Endothelial cell of umbilical vein (primary cell): ENCODE measurements at regions not wholly inside any gene's neighbourhood (a gene's known extent, or its start where the extent isn't known, plus 50 kb on each side); places are given as distances from the start of the nearest gene placed in this dataset.
"Not testable (repeated sequence)": the region's sequence is repeated elsewhere in the genome, so short reads cannot be mapped to it uniquely, and the experiment has no call there.

ENCODE experiments used
- BruUV-seq: library from RNA; stranded (reverse); fragments of 400-500 nt; replicated peaks from 2 replicates; lab custom pipeline; 2021; lab: Mats Ljungman, UMichigan
- CTCF ChIA-PET: fragments of 300-600, 350-600 bp; sonication (Branson Sonifier 250); formaldehyde crosslinking; loops from one replicate; lab custom pipeline; 2021; ENCODE audit warnings: antibody characterized with exemption, inconsistent platforms; lab: Charles Lee
- POLR2A ChIA-PET: fragments of 300-600, 350-600 bp; sonication (Branson Sonifier 250); formaldehyde crosslinking; loops from one replicate; lab custom pipeline; 2021; ENCODE audit warnings: antibody characterized with exemption, inconsistent platforms; lab: Charles Lee
- DNase-seq: peaks from one replicate; pipeline ENCODE4 v3.0.0-alpha.2; 2011; ENCODE audit warnings: low read depth, low spot score
- FAIRE-seq: peaks from 2 replicates; lab custom pipeline; 2011; peaks lifted over from hg19 to GRCh38; lab: Jason Lieb, UNC
- H2AFZ ChIP-seq: 2 replicates; pipeline ENCODE4 v1.6.0; 2012; ENCODE audit warnings: low read depth, low read length, control low read depth, inconsistent platforms
- H3K27ac ChIP-seq: 2 replicates; pipeline ENCODE4 v1.5.1; 2011; ENCODE audit warnings: low read depth, mild to moderate bottlenecking, control low read depth, low read length, moderate library complexity; ENCODE audit not compliant: insufficient read depth
- H3K27me3 ChIP-seq, 2 experiments: 2 replicates each; pipeline versions ENCODE4 v1.6.0 to v1.6.1; 2011; ENCODE audit warnings: low read length in 2 of 2, mixed read lengths in 1 of 2; ENCODE audit not compliant: control insufficient read depth in 2 of 2, insufficient read depth in 2 of 2
- H3K36me3 ChIP-seq, 2 experiments: 2 replicates in 1 of 2; 3 replicates in 1 of 2; pipeline ENCODE4 v1.5.1; 2011; ENCODE audit warnings: low read length in 2 of 2, mild to moderate bottlenecking in 1 of 2, moderate library complexity in 1 of 2; ENCODE audit not compliant: control insufficient read depth in 2 of 2, insufficient read depth in 2 of 2; ENCODE audit errors: extremely low read depth in 1 of 2
- H3K4me1 ChIP-seq: 3 replicates; pipeline ENCODE4 v1.5.1; 2011; ENCODE audit warnings: mild to moderate bottlenecking, low read length; ENCODE audit not compliant: control insufficient read depth, insufficient read depth; ENCODE audit errors: extremely low read depth
- H3K4me2 ChIP-seq: 2 replicates; pipeline ENCODE4 v1.6.1; 2011; ENCODE audit warnings: low read length, control low read depth, mixed read lengths; ENCODE audit not compliant: insufficient read depth
- H3K4me3 ChIP-seq, 3 experiments: fragments of 200-600 bp in 1 of 3; sonication (generic), shearing (Covaris generic) in 1 of 3; replicated peaks in 1 of 3; 2 replicates each; pipeline ENCODE4 v1.5.1; 2011 to 2016; ENCODE audit warnings: control low read depth in 3 of 3, low read length in 3 of 3, mild to moderate bottlenecking in 2 of 3, inconsistent platforms in 1 of 3, low read depth in 1 of 3, moderate library complexity in 1 of 3; ENCODE audit not compliant: insufficient read depth in 1 of 3
- H3K79me2 ChIP-seq: 2 replicates; pipeline ENCODE4 v1.6.0; 2012; ENCODE audit warnings: low read length, inconsistent platforms; ENCODE audit not compliant: control insufficient read depth, insufficient read depth
- H3K9ac ChIP-seq: replicated peaks from 2 replicates; pipeline ENCODE3; 2011; ENCODE audit warnings: low read length, control low read depth; ENCODE audit not compliant: insufficient read depth; ENCODE audit errors: extremely low read depth
- H3K9me1 ChIP-seq: replicated peaks from 3 replicates; pipeline ENCODE4 v1.6.0; 2011; ENCODE audit warnings: mild to moderate bottlenecking, low read length; ENCODE audit not compliant: control insufficient read depth, insufficient read depth; ENCODE audit errors: extremely low read depth
- H3K9me3 ChIP-seq: replicated peaks from 2 replicates; pipeline ENCODE4 v1.5.1; 2012; ENCODE audit warnings: low read length, inconsistent platforms; ENCODE audit not compliant: control insufficient read depth, insufficient read depth
- H4K20me1 ChIP-seq: replicated peaks from 2 replicates; pipeline ENCODE3; 2011; ENCODE audit warnings: mild to moderate bottlenecking, low read length; ENCODE audit not compliant: control insufficient read depth, insufficient read depth; ENCODE audit errors: extremely low read depth
- EZH2 ChIP-seq: IDR thresholded peaks from 2 replicates; pipeline ENCODE4 v1.6.1; 2012; ENCODE audit warnings: borderline replicate concordance, low read depth, mild to moderate bottlenecking, moderate library complexity, low read length, inconsistent platforms; ENCODE audit not compliant: severe bottlenecking
- FOS ChIP-seq: IDR thresholded peaks from 2 replicates; pipeline ENCODE4 v1.6.1; 2011; ENCODE audit warnings: mild to moderate bottlenecking, low read length, moderate library complexity, borderline replicate concordance; ENCODE audit not compliant: insufficient read depth
- GATA2 ChIP-seq: IDR thresholded peaks from 2 replicates; pipeline ENCODE4 v1.7.0; 2011; ENCODE audit warnings: low read depth, mild to moderate bottlenecking, moderate library complexity, mixed read lengths, low read length; ENCODE audit not compliant: insufficient read length, insufficient read depth
- JUN ChIP-seq: IDR thresholded peaks from 2 replicates; pipeline ENCODE4 v1.6.1; 2011; ENCODE audit warnings: borderline replicate concordance, low read depth; ENCODE audit not compliant: insufficient read length, insufficient read depth
- MYC ChIP-seq: IDR thresholded peaks from one replicate; pipeline ENCODE4 v1.6.1; 2011; ENCODE audit warnings: mild to moderate bottlenecking, low read depth, low read length
- POLR2A ChIP-seq: IDR thresholded peaks from 2 replicates; pipeline ENCODE4 v1.6.1; 2012; ENCODE audit warnings: low read depth, mild to moderate bottlenecking, control low read depth, low read length
- POLR2AphosphoS5 ChIP-seq: IDR thresholded peaks from 2 replicates; pipeline ENCODE4 v1.6.1; 2012; ENCODE audit warnings: low read depth, mild to moderate bottlenecking, control low read depth, low read length, moderate library complexity; ENCODE audit not compliant: insufficient read depth
- dilution Hi-C: fragments of 300-500 bp; cut with MboI; formaldehyde crosslinking; loops from one replicate; pipeline ENCODE4 v1.15.0; 2019; ENCODE audit warnings: low sequenced_read_pairs; ENCODE audit not compliant: extremely low pct_ligation_motif_present
- intact Hi-C: fragments of 100-400 bp; cut with micrococcal nuclease; formaldehyde crosslinking; loops from one replicate; pipeline ENCODE4 v1.10.0; 2022
- TF ChIP-seq, protein P1 (sequence below), 2 donors: IDR thresholded peaks; 1 replicate in 1 of 2; 2 replicates in 1 of 2; pipeline ENCODE4 v1.5.1; 2011; ENCODE audit warnings: low read length in 2 of 2, mild to moderate bottlenecking in 2 of 2, moderate library complexity in 2 of 2, control low read depth in 1 of 2, inconsistent platforms in 1 of 2, low read depth in 1 of 2; ENCODE audit not compliant: insufficient read depth in 1 of 2; ENCODE audit errors: extremely low read depth in 1 of 2
- TF ChIP-seq, protein P2 (sequence below): IDR thresholded peaks from 2 replicates; pipeline ENCODE4 v1.6.1; 2011; ENCODE audit not compliant: insufficient read depth, insufficient read length

- Histone ChIP-seq H3K4me3 (no peak overlapping the region), H3K27ac (no peak overlapping the region), H3K9me3 (peaks cover 1% of the 10 kb centered on the region), H3K9ac (no peak overlapping the region), H2AFZ (no peak overlapping the region), H3K27me3 (no peaks in the 10 kb centered on the region), H3K9me1 (no peaks in the 10 kb centered on the region), H4K20me1 (no peaks in the 10 kb centered on the region), H3K36me3 (no peaks in the 10 kb centered on the region), H3K79me2 (no peaks in the 10 kb centered on the region), H3K4me2 (no peak overlapping the region), H3K4me1 (no peaks in the 10 kb centered on the region)
- ChIA-PET POLR2A (no interaction called here), CTCF (no interaction called here)
- intact Hi-C loops, result no loop called here
- DNase-seq, result no peak
- dilution Hi-C loops, result no loop called here
- no TSS peak for BruUV-seq
- FAIRE-seq, result no peak
- TF ChIP-seq, protein P1, sequence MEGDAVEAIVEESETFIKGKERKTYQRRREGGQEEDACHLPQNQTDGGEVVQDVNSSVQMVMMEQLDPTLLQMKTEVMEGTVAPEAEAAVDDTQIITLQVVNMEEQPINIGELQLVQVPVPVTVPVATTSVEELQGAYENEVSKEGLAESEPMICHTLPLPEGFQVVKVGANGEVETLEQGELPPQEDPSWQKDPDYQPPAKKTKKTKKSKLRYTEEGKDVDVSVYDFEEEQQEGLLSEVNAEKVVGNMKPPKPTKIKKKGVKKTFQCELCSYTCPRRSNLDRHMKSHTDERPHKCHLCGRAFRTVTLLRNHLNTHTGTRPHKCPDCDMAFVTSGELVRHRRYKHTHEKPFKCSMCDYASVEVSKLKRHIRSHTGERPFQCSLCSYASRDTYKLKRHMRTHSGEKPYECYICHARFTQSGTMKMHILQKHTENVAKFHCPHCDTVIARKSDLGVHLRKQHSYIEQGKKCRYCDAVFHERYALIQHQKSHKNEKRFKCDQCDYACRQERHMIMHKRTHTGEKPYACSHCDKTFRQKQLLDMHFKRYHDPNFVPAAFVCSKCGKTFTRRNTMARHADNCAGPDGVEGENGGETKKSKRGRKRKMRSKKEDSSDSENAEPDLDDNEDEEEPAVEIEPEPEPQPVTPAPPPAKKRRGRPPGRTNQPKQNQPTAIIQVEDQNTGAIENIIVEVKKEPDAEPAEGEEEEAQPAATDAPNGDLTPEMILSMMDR (IDR thresholded peaks at IDR 0.05; ENCODE audit: extremely low read depth in 1 of 2, insufficient read depth in 1 of 2, low read depth in 1 of 2, low read length in 2 of 2), result no peak
- TF ChIP-seq POLR2AphosphoS5, result no peak
- TF ChIP-seq FOS, result no peak
- TF ChIP-seq GATA2, result no peak
- no peak for TF ChIP-seq POLR2A
- TF ChIP-seq, protein P2, sequence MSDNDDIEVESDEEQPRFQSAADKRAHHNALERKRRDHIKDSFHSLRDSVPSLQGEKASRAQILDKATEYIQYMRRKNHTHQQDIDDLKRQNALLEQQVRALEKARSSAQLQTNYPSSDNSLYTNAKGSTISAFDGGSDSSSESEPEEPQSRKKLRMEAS, result no peak
- TF ChIP-seq EZH2, result no peak
- no peak for TF ChIP-seq JUN
- TF ChIP-seq MYC, result no peak
These were observed 311.2 kb upstream of the MCTP2 start for GRCh38 chr15:93920204-93920603.

DNA sequence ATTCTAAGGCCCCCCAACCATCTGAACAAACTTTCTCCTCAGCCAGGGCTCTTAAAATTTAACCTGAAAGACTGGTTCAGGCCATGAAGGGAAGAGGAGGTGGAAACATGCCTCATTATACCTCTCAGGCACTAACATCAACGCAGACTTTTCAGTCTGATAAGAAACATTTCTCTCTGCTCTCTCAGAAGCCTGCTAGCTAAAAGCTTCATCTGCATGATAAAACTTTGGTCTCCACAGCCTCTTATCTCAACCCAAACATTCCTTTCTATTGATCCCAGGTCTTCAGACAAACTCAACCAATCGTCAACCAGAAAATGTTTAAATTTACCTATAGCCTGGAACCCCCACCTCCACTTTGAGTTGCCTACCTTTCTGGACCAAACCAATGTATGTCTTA lies 312.6 kb upstream of the MCTP2 start:
- intact Hi-C loops, BruUV-seq, FAIRE-seq, H3K79me2 ChIP-seq, POLR2A ChIA-PET, CTCF ChIA-PET, dilution Hi-C loops, H4K20me1 ChIP-seq, H3K4me1 ChIP-seq, DNase-seq, H3K27ac ChIP-seq, H3K36me3 ChIP-seq, H3K4me3 ChIP-seq, H3K9me3 ChIP-seq, H2AFZ ChIP-seq, H3K9me1 ChIP-seq, H3K27me3 ChIP-seq, H3K9ac ChIP-seq, H3K4me2 ChIP-seq: not testable (repeated sequence)
